Suprapubic skin (tissue), 4 donors: ENCODE measurements at regions not wholly inside any gene's neighbourhood (a gene's known extent, or its start where the extent isn't known, plus 50 kb on each side); places are given as distances from the start of the nearest gene placed in this dataset.
A peak's percentile ranks its signal among the peaks of the same experiment; 100 is the strongest.
"Not testable (repeated sequence)": the region's sequence is repeated elsewhere in the genome, so short reads cannot be mapped to it uniquely, and the experiment has no call there.

ENCODE experiments used
- DNase-seq, 2 donors: peaks; one replicate each; pipeline ENCODE4 v3.0.0-alpha.2; 2019; ENCODE audit warnings: low spot score in 2 of 2
- H3K27ac ChIP-seq: fragments of 200-600 bp; sonication (generic); one replicate; pipeline ENCODE4 v1.5.1; 2019
- H3K27me3 ChIP-seq: fragments of 200-600 bp; sonication (generic); one replicate; pipeline ENCODE4 v1.5.1; 2019
- H3K36me3 ChIP-seq: fragments of 200-600 bp; sonication (generic); one replicate; pipeline ENCODE4 v1.5.1; 2019
- H3K4me1 ChIP-seq: fragments of 200-600 bp; sonication (generic); one replicate; pipeline ENCODE4 v1.5.1; 2019
- H3K4me3 ChIP-seq: fragments of 200-600 bp; sonication (generic); one replicate; pipeline ENCODE4 v1.5.1; 2019; ENCODE audit warnings: mild to moderate bottlenecking
- H3K9me3 ChIP-seq: fragments of 200-600 bp; sonication (generic); one replicate; pipeline ENCODE4 v1.5.1; 2019
- EP300 ChIP-seq: sonication (generic); formaldehyde crosslinking; IDR thresholded peaks from one replicate; pipeline ENCODE4 v1.6.1; 2017; ENCODE audit warnings: antibody characterized with exemption
- POLR2A ChIP-seq, 2 donors: fragments of 450-650 bp; IDR thresholded peaks; one replicate each; pipeline ENCODE4 v1.6.1; 2017; ENCODE audit warnings: antibody characterized with exemption in 2 of 2, mild to moderate bottlenecking in 2 of 2, moderate library complexity in 2 of 2
- POLR2AphosphoS5 ChIP-seq, 3 donors: sonication (generic); formaldehyde crosslinking; IDR thresholded peaks; one replicate each; pipeline ENCODE4 v1.6.1; 2017; ENCODE audit warnings: antibody characterized with exemption in 3 of 3
- WGBS: methylation state at CpG from one replicate; pipeline ENCODE4 v1.1.5; 2018; 5-methylcytosine and 5-hydroxymethylcytosine counted together
- TF ChIP-seq, protein P1 (sequence below), 2 donors: fragments of 200-600 bp in 1 of 2; fragments of 450-650 bp in 1 of 2; sonication (generic) in 1 of 2; IDR thresholded peaks; one replicate each; pipeline ENCODE4 v1.5.1; 2016 to 2019; ENCODE audit warnings: antibody characterized with exemption in 2 of 2, mild to moderate bottlenecking in 1 of 2, moderate library complexity in 1 of 2

DNA sequence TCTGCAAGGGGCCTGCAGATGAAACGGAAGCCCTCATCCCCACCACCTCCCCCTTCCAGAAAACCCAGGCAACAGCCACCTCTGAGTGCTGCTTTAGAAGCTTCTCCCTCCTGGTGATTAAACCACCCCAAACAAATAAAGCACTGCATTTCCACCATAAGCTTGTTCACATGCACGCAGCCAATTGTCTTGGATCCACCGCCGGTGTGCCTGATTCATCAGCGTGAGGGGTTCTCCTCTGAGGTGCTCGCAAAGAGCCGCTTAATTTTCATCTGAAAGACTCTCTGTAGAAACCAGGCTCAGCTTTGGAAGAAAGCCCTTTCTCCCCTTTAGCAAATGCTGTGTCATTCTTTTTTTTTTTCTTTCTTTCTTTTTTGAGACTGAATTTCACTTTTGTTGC, 155.2 kb upstream of the EEF2KMT start:
- 39% methylated on average over 6 of the region's 7 CpGs for WGBS
- H3K4me1 ChIP-seq: no peaks in the 10 kb centered on the region
- H3K27me3 ChIP-seq: peaks cover 3% of the 10 kb centered on the region
- H3K36me3 ChIP-seq: no peaks in the 10 kb centered on the region
- TF ChIP-seq, protein P1, sequence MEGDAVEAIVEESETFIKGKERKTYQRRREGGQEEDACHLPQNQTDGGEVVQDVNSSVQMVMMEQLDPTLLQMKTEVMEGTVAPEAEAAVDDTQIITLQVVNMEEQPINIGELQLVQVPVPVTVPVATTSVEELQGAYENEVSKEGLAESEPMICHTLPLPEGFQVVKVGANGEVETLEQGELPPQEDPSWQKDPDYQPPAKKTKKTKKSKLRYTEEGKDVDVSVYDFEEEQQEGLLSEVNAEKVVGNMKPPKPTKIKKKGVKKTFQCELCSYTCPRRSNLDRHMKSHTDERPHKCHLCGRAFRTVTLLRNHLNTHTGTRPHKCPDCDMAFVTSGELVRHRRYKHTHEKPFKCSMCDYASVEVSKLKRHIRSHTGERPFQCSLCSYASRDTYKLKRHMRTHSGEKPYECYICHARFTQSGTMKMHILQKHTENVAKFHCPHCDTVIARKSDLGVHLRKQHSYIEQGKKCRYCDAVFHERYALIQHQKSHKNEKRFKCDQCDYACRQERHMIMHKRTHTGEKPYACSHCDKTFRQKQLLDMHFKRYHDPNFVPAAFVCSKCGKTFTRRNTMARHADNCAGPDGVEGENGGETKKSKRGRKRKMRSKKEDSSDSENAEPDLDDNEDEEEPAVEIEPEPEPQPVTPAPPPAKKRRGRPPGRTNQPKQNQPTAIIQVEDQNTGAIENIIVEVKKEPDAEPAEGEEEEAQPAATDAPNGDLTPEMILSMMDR (IDR thresholded peaks at IDR 0.05): no peak
- TF ChIP-seq POLR2AphosphoS5 (IDR thresholded peaks at IDR 0.05): no peak
- no peak for TF ChIP-seq POLR2A (IDR thresholded peaks at IDR 0.05)
- no peak overlapping the region for H3K27ac ChIP-seq
- H3K9me3 ChIP-seq: no peaks in the 10 kb centered on the region
- no peak for DNase-seq
- no peak overlapping the region for H3K4me3 ChIP-seq

DNA sequence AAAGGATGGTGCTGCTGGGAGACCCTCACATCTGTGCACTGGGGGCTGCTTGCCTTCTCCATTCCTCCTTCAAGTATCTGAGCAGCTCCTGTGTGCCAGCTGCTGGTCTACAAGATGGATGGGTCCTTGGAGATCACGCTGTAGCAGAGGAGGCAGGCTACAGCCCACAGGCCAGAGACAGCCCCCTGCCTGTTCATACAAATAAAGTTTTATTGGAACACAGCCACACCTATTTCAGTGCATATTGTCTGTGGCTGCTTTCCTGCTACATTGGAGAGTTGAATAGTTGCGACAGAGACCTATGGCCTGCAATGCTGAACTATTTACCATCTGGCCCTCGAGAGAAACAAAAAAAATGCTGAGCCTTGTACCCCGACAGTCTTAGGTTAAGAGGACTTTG, 149.8 kb upstream of the EEF2KMT start:
- not testable (repeated sequence) for H3K9me3 ChIP-seq, H3K4me3 ChIP-seq, H3K27ac ChIP-seq, H3K27me3 ChIP-seq, H3K4me1 ChIP-seq, H3K36me3 ChIP-seq, DNase-seq
- WGBS: 64% methylated on average over 4 of the region's 4 CpGs

DNA sequence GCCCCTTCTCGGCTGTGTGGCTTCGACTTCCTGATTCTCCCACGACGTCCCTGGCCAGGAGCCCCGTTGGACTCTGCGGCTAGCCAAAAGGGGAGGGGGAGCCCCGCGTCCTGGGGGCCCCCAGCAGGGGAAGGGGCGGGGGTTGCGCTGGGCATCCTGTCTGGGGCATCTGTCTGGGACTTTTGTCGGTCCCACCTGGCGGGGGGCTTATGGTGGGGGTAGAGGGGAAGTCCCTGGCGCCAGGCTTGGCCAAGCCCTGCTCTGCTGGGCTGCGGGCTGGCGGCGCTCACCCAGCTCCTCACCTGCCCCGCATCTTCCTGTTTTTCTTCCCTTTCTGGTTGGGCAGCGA, 142.7 kb upstream of the EEF2KMT start:
- H3K4me1 ChIP-seq, H3K9me3 ChIP-seq, H3K36me3 ChIP-seq, DNase-seq, H3K27ac ChIP-seq: not testable (repeated sequence)
- peak overlapping the region; percentile 40 for H3K4me3 ChIP-seq
- no CpG with 5 or more reads among the region's 18 CpGs for WGBS
- peaks cover 25% of the 10 kb centered on the region for H3K27me3 ChIP-seq

DNA sequence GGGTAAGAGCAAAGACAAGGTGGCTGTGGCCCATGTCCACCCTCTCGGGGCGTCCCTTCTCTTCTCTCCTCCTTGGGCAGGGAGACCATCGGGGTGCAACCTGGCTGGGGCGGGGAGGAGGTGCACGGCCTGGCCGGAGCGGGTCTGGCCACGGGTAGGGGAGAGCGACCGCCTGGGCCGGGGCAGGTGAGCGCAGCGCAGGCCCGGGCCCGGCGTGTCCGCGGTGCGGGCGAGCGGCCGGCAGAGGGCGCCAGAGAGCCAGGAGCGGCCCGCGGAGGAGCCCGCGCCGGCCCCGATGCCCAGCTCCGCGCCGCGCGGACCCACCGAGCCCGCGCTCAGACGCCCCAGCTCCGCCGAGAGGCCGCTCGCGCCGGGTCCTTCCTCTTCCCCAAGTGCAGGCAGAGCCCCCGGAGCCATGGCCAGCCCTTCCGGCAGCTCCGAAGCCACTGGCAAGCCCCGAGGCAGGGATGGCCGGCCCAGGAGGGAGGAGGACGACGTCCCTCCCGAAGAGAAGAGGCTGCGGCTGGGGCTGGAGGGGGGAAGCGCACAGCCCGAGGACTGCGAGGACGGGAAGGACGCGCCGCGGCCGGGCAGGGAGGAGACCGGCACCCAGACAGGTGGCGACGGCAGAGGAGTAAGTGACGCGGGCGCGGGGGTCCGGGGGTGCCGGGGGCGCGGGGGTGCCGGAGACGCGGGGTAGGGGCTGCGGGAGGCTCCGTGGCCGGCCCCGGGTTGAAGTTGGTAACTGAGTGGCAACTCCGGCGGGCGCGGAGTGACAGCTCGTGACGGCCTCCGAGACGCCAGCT, 142.1 kb upstream of the EEF2KMT start:
- not testable (repeated sequence) for H3K4me1 ChIP-seq, H3K36me3 ChIP-seq, H3K9me3 ChIP-seq, H3K27ac ChIP-seq, DNase-seq
- WGBS: 8% methylated on average over 5 of the region's 89 CpGs
- peaks cover 25% of the 10 kb centered on the region for H3K27me3 ChIP-seq
- H3K4me3 ChIP-seq: peak overlapping the region; percentile 40
- TF ChIP-seq, protein P1 (IDR thresholded peaks at IDR 0.05): peak in 1 of 2 donors; percentile 62

DNA sequence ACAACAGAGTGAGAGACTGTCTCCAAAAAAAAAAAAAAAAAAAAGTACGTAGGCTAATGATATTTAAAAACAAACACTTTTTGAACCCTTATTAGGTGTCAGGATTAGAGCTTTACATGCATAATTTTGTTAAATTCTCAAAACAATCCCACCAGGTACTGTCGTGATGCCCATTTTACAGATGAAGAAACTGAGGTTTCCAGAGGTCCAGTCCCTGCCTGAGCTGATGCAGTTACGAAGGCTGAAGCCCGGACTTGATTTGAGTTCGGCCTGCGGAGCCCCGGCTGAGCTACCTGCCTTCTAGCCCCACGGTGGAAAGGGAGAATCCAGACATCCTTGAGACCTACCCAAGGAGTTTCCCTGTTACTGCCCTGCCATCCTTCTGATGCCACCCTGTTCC, 137.5 kb upstream of the EEF2KMT start:
- Histone ChIP-seq H3K36me3 (no peaks in the 10 kb centered on the region), H3K4me3 (no peak overlapping the region), H3K4me1 (peaks cover 3% of the 10 kb centered on the region), H3K27me3 (peaks cover 15% of the 10 kb centered on the region), H3K9me3 (no peaks in the 10 kb centered on the region), H3K27ac (no peak overlapping the region)
- DNase-seq: no peak
- 84% methylated on average over 8 of the region's 8 CpGs for WGBS
- TF ChIP-seq POLR2A (IDR thresholded peaks at IDR 0.05) (no peak), EP300 (no peak), POLR2AphosphoS5 (IDR thresholded peaks at IDR 0.05) (no peak)
- TF ChIP-seq, protein P1 (IDR thresholded peaks at IDR 0.05): no peak

DNA sequence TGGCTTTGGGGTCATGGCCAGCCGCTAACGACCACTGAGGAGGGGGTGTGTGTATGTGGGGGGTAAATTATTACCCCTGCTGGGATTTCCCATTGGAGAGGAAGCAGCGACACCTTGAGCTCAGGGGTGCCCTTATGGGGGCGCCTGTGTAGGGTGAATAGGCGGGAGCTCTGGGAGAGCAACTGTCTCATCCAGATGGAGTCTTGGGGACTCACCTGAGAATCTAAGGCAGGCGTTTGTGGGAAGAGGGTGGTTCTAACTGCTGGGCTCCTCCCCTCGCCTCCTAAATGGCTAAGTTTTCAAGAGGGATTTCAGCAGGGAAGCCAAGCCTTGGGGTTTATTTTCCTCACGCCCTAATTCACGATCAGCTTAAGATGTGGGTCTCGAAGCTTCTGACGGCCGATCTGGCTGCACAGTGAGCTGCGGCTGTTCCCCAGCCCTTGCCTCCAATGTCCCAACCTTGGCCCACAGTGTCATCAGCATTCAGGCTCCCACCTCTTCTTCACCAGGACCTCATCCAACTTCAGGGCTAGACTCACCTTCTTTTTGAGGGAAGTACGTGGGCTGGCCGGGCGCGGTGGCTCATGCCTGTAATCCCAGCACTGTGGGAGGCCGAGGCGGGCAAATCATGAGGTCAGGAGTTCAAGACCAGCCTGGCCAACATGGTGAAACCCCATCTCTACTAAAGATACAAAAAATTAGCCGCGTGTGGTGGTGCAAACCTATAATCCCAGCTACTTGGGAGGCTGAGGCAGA, 136.9 kb upstream of the EEF2KMT start:
- 80% methylated on average over 20 of the region's 21 CpGs for WGBS
- Histone ChIP-seq H3K4me3 (no peak overlapping the region), H3K27ac (no peak overlapping the region), H3K27me3 (peaks cover 11% of the 10 kb centered on the region), H3K36me3 (no peaks in the 10 kb centered on the region), H3K4me1 (no peaks in the 10 kb centered on the region), H3K9me3 (no peaks in the 10 kb centered on the region)
- TF ChIP-seq EP300 (no peak), POLR2A (IDR thresholded peaks at IDR 0.05) (no peak), POLR2AphosphoS5 (IDR thresholded peaks at IDR 0.05) (no peak)
- TF ChIP-seq, protein P1 (IDR thresholded peaks at IDR 0.05): no peak
- DNase-seq: no peak
